SH-SY5Y (cell line): ENCODE measurements at regions not wholly inside any gene's neighbourhood (a gene's known extent, or its start where the extent isn't known, plus 50 kb on each side); places are given as distances from the start of the nearest gene placed in this dataset.

Source experiments
- GATA2 ChIP-seq: IDR thresholded peaks from 2 replicates; pipeline ENCODE4 v1.6.1; 2011; ENCODE audit warnings: mild to moderate bottlenecking, low read depth, low read length
- GATA3 ChIP-seq: IDR thresholded peaks from 2 replicates; pipeline ENCODE4 v1.6.1; 2011; ENCODE audit warnings: low read depth, mild to moderate bottlenecking, low read length, moderate library complexity

- TF ChIP-seq GATA2 = no peak
- TF ChIP-seq GATA3 = no peak
Observed at GRCh38 chr3:57009802-57010201, 50.7 kb upstream of the SPATA12 start.

- TF ChIP-seq GATA2 (no peak), GATA3 (no peak)
Observed at GRCh38 chr3:57009367-57009766, 51.1 kb upstream of the SPATA12 start.

GRCh38 chr3:57007521-57008460 lies 52.7 kb upstream of the SPATA12 start:
- no peak for TF ChIP-seq GATA2
- TF ChIP-seq GATA3 = no peak

GRCh38 chr3:57006949-57007419 lies 53.5 kb upstream of the SPATA12 start:
- no peak for TF ChIP-seq GATA3

GRCh38 chr3:57006179-57006657 lies 54.2 kb upstream of the SPATA12 start:
- TF ChIP-seq GATA2 (no peak; the same call in 1 of the 2 replicates), GATA3 (no peak)

GRCh38 chr3:57004229-57004628 lies 56.2 kb upstream of the SPATA12 start:
- TF ChIP-seq GATA3 = no peak
- TF ChIP-seq GATA2 = peak; percentile 86

GRCh38 chr3:57003676-57004075 lies 56.8 kb upstream of the SPATA12 start:
- no peak for TF ChIP-seq GATA3
- TF ChIP-seq GATA2 = no peak

GRCh38 chr3:57001356-57001755 lies 59.1 kb upstream of the SPATA12 start:
- TF ChIP-seq GATA2 (no peak), GATA3 (no peak)

GRCh38 chr3:57000012-57000411 lies 60.5 kb upstream of the SPATA12 start:
- TF ChIP-seq GATA3 (no peak), GATA2 (no peak)

GRCh38 chr3:56999547-56999946 lies 60.9 kb upstream of the SPATA12 start:
- TF ChIP-seq GATA3 (no peak), GATA2 (no peak)

GRCh38 chr3:56998076-56998529 lies 62.4 kb upstream of the SPATA12 start:
- TF ChIP-seq GATA2 (no peak), GATA3 (no peak)

GRCh38 chr3:56997675-56998074 lies 62.8 kb upstream of the SPATA12 start:
- TF ChIP-seq GATA2 = no peak
- TF ChIP-seq GATA3 = no peak

GRCh38 chr3:56997041-56997440 lies 63.4 kb upstream of the SPATA12 start:
- TF ChIP-seq GATA3 (no peak), GATA2 (no peak)

- no peak for TF ChIP-seq GATA3
- no peak for TF ChIP-seq GATA2
Observed at GRCh38 chr3:56994391-56994790, 66.1 kb upstream of the SPATA12 start.

GRCh38 chr3:56990641-56991015 lies 69.8 kb upstream of the SPATA12 start:
- TF ChIP-seq GATA2 = no peak

GRCh38 chr3:56989977-56990640 lies 70.4 kb upstream of the SPATA12 start:
- TF ChIP-seq GATA3 (no peak), GATA2 (no peak)
